ENCODE measurements at regions not wholly inside any gene's neighbourhood (a gene's known extent, or its start where the extent isn't known, plus 50 kb on each side); places are given as distances from the start of the nearest gene placed in this dataset.

- Histone ChIP-seq H3K79me1 (ENCODE audit: low read depth in 1 of 2, low read length in 2 of 2) (no peaks in the 10 kb centered on the region), H4K91ac (ENCODE audit: insufficient read depth, low read depth, low read length) (no peak overlapping the region), H2BK5ac (ENCODE audit: low read depth, low read length, poor library complexity, severe bottlenecking) (no peak overlapping the region), H4K20me1 (ENCODE audit: insufficient read depth, low read length) (no peaks in the 10 kb centered on the region), H3K14ac (replicated peaks; ENCODE audit: low read depth, low read length) (no peak overlapping the region), H4K5ac (ENCODE audit: low read depth, low read length) (no peak overlapping the region), H3K4ac (ENCODE audit: low read depth, low read length) (no peak overlapping the region), H3K4me2 (ENCODE audit: low read depth, low read length) (no peak overlapping the region), H2BK120ac (ENCODE audit: low read depth, low read length) (no peak overlapping the region), H4K8ac (ENCODE audit: low read depth in 2 of 2, low read length in 2 of 2) (no peak overlapping the region), H3K56ac (ENCODE audit: extremely low read depth, insufficient read depth, low read length) (no peak overlapping the region), H2AK9ac (replicated peaks; ENCODE audit: low read depth, low read length, poor library complexity) (no peak overlapping the region), H3K4me1 (ENCODE audit: control insufficient read depth, insufficient read depth, low read length) (no peaks in the 10 kb centered on the region), H2BK20ac (ENCODE audit: low read depth, low read length) (no peak overlapping the region), H3K27me3 (ENCODE audit: control insufficient read depth, insufficient read depth, low read length) (no peaks in the 10 kb centered on the region), H2AK5ac (ENCODE audit: low read depth, low read length) (no peak overlapping the region), H3K9me1 (ENCODE audit: insufficient read depth, low read length) (no peaks in the 10 kb centered on the region), H2AFZ (replicated peaks; ENCODE audit: low read length, poor library complexity) (no peak overlapping the region), H3K9ac (ENCODE audit: low read depth, low read length) (no peak overlapping the region), H3K18ac (ENCODE audit: low read depth, low read length) (no peak overlapping the region), H3K23ac (ENCODE audit: low read depth, low read length) (no peak overlapping the region), H3K27ac (ENCODE audit: insufficient read depth, low read length) (no peak overlapping the region), H2BK15ac (ENCODE audit: low read depth, low read length) (no peak overlapping the region), H3K36me3 (ENCODE audit: control insufficient read depth, insufficient read depth, low read length) (no peaks in the 10 kb centered on the region), H3K9me3 (ENCODE audit: control insufficient read depth, insufficient read depth, low read length) (no peaks in the 10 kb centered on the region), H3K4me3 (ENCODE audit: insufficient read depth, low read depth, low read length) (no peak overlapping the region)
- in situ Hi-C loops (cut with MboI; ENCODE audit: low sequenced_read_pairs): no loop called here
- TF ChIP-seq NFE2L2 (IDR thresholded peaks at IDR 0.05; ENCODE audit: low read depth, low read length) (no peak), FOS (IDR thresholded peaks at IDR 0.05; ENCODE audit: low read depth, low read length) (no peak)
- TF ChIP-seq, protein P1, sequence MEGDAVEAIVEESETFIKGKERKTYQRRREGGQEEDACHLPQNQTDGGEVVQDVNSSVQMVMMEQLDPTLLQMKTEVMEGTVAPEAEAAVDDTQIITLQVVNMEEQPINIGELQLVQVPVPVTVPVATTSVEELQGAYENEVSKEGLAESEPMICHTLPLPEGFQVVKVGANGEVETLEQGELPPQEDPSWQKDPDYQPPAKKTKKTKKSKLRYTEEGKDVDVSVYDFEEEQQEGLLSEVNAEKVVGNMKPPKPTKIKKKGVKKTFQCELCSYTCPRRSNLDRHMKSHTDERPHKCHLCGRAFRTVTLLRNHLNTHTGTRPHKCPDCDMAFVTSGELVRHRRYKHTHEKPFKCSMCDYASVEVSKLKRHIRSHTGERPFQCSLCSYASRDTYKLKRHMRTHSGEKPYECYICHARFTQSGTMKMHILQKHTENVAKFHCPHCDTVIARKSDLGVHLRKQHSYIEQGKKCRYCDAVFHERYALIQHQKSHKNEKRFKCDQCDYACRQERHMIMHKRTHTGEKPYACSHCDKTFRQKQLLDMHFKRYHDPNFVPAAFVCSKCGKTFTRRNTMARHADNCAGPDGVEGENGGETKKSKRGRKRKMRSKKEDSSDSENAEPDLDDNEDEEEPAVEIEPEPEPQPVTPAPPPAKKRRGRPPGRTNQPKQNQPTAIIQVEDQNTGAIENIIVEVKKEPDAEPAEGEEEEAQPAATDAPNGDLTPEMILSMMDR (conservative IDR thresholded peaks at IDR 0.05; ENCODE audit: low read depth, low read length): no peak
- WGBS, 2 experiments (ENCODE audit: extremely low coverage in 2 of 2, insufficient read length in 1 of 2): no CpG with 5 or more reads among the region's 1 CpG
- ChIA-PET CTCF (no interaction called here), POLR2A (ENCODE audit: unreplicated experiment) (no interaction called here)
- ATAC-seq (ENCODE audit: low read depth): no peak
- no peak for DNase-seq
- no TSS peak for BruUV-seq (replicated peaks)
- dilution Hi-C loops (cut with HindIII; ENCODE audit: low sequenced_read_pairs, unreplicated experiment): no loop called here
- intact Hi-C loops (cut with micrococcal nuclease): no loop called here
These were observed 182.7 kb upstream of the HHIP start for GRCh38 chr4:144463236-144463635.
